ENCODE measurements at regions not wholly inside any gene's neighbourhood (a gene's known extent, or its start where the extent isn't known, plus 50 kb on each side); places are given as distances from the start of the nearest gene placed in this dataset.

DNA sequence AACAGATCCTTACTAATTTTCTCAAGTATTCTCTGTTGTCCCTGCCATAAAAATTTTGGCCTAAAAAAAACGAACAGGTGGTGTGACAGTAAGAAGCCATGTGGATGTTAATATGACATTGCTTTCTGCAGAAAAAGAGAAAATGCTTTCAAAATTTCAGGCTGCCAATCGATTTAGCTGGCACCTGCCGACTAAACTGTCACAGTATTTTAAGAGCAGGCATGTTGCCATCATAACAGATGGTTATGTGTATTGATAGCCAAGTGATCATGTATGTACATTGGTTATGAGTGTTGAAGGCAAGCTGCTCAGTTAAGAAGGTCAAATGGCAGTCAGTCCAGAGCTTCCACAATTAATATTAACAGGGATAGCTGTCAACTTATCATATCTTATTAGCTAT, 1017.0 kb downstream of the MRPL39 start:
- no peak overlapping the region for H3K56ac ChIP-seq (ENCODE audit: low read length)
- H2BK5ac ChIP-seq (ENCODE audit: low read length): no peak overlapping the region
- H3K4me1 ChIP-seq (ENCODE audit: control insufficient read depth, low read depth, low read length): no peaks in the 10 kb centered on the region
- H2BK15ac ChIP-seq (replicated peaks; ENCODE audit: low read depth): no peak overlapping the region
- H3K27ac ChIP-seq (ENCODE audit: low read depth, low read length): no peak overlapping the region
- no peaks in the 10 kb centered on the region for H3K36me3 ChIP-seq (ENCODE audit: control insufficient read depth, insufficient read depth, low read length)
- no peaks in the 10 kb centered on the region for H3K79me2 ChIP-seq (ENCODE audit: control insufficient read depth, insufficient read depth, low read length)
- H2AK5ac ChIP-seq (ENCODE audit: low read length): no peak overlapping the region
- H3K79me1 ChIP-seq (ENCODE audit: low read length): no peaks in the 10 kb centered on the region
- no peak overlapping the region for H3K23ac ChIP-seq (ENCODE audit: low read length)
- H2BK120ac ChIP-seq (ENCODE audit: low read depth, low read length): no peak overlapping the region
- no peak for DNase-seq
- H4K8ac ChIP-seq (ENCODE audit: low read depth, low read length): no peak overlapping the region
- no peak overlapping the region for H4K5ac ChIP-seq (ENCODE audit: low read length)
- no peak overlapping the region for H3K9ac ChIP-seq (ENCODE audit: low read length)
- WGBS (ENCODE audit: extremely low coverage, insufficient coverage, low lambda C conversion rate): no CpG with 5 or more reads among the region's 3 CpGs
- H3K27me3 ChIP-seq (ENCODE audit: insufficient read depth, low read length, poor library complexity): no peaks in the 10 kb centered on the region
- no peak overlapping the region for H3K18ac ChIP-seq (ENCODE audit: low read length)
- no peak overlapping the region for H3K4me2 ChIP-seq (ENCODE audit: low read length)
- no peak overlapping the region for H3K4me3 ChIP-seq (ENCODE audit: low read length)
- no peak overlapping the region for H3K4ac ChIP-seq (ENCODE audit: low read depth, low read length)

DNA sequence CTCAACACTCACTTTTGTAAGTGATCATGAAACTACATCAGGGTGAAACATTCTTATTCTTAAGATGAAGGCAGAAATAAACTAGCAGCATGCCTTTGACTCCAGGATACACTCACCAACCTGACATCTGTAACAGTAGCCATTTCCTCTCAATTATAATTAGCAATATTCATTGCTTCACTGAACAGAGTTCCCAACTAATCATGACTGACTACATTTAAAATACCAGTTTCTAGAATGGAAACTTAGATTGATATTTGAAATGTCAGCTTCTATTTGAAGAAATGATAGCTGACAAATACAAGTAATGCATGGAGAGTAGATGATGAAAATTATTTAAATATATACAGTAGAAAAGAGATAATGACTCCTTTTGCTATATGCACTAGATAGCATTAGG, 1023.8 kb downstream of the MRPL39 start:
- H4K8ac ChIP-seq (ENCODE audit: low read depth, low read length): no peak overlapping the region
- DNase-seq: no peak
- H3K27me3 ChIP-seq (ENCODE audit: insufficient read depth, low read length, poor library complexity): no peaks in the 10 kb centered on the region
- H2AK5ac ChIP-seq (ENCODE audit: low read length): no peak overlapping the region
- no peak overlapping the region for H3K23ac ChIP-seq (ENCODE audit: low read length)
- no peak overlapping the region for H3K27ac ChIP-seq (ENCODE audit: low read depth, low read length)
- no peaks in the 10 kb centered on the region for H3K4me1 ChIP-seq (ENCODE audit: control insufficient read depth, low read depth, low read length)
- H3K79me2 ChIP-seq (ENCODE audit: control insufficient read depth, insufficient read depth, low read length): no peaks in the 10 kb centered on the region
- H3K4me2 ChIP-seq (ENCODE audit: low read length): no peak overlapping the region
- no peak overlapping the region for H4K5ac ChIP-seq (ENCODE audit: low read length)
- no peak overlapping the region for H3K9ac ChIP-seq (ENCODE audit: low read length)
- H3K56ac ChIP-seq (ENCODE audit: low read length): no peak overlapping the region
- no peak overlapping the region for H3K18ac ChIP-seq (ENCODE audit: low read length)
- no peak overlapping the region for H3K4me3 ChIP-seq (ENCODE audit: low read length)
- no peak overlapping the region for H2BK120ac ChIP-seq (ENCODE audit: low read depth, low read length)
- no peak overlapping the region for H2BK5ac ChIP-seq (ENCODE audit: low read length)
- H3K36me3 ChIP-seq (ENCODE audit: control insufficient read depth, insufficient read depth, low read length): no peaks in the 10 kb centered on the region
- H2BK15ac ChIP-seq (replicated peaks; ENCODE audit: low read depth): no peak overlapping the region
- no peak overlapping the region for H3K4ac ChIP-seq (ENCODE audit: low read depth, low read length)
- no peaks in the 10 kb centered on the region for H3K79me1 ChIP-seq (ENCODE audit: low read length)

DNA sequence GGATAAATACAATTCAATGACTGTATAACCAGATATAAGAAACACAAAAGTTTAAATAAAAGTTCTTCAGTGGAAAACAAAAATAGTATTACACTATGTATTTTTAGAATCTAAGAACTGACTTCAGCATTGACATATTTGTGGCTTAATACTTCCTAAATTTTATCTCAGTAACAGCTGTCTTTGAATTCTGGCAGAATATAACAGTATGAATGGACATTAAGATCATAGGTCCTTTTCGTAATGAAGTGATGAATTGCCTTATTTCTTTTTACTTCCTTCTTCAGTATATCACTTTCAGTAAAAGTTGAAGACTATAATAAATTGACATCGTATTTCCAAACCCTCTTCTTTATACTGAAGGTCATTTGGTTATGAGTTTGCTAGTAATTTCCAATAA, 1030.0 kb downstream of the MRPL39 start:
- Histone ChIP-seq H4K8ac (ENCODE audit: low read depth, low read length) (no peak overlapping the region), H3K36me3 (ENCODE audit: control insufficient read depth, insufficient read depth, low read length) (no peaks in the 10 kb centered on the region), H2BK5ac (ENCODE audit: low read length) (no peak overlapping the region), H3K56ac (ENCODE audit: low read length) (no peak overlapping the region), H3K4me3 (ENCODE audit: low read length) (no peak overlapping the region), H4K5ac (ENCODE audit: low read length) (no peak overlapping the region), H2BK120ac (ENCODE audit: low read depth, low read length) (no peak overlapping the region), H3K27ac (ENCODE audit: low read depth, low read length) (no peak overlapping the region), H3K23ac (ENCODE audit: low read length) (no peak overlapping the region), H3K4me2 (ENCODE audit: low read length) (no peak overlapping the region), H3K4me1 (ENCODE audit: control insufficient read depth, low read depth, low read length) (no peaks in the 10 kb centered on the region), H3K9ac (ENCODE audit: low read length) (no peak overlapping the region), H3K4ac (ENCODE audit: low read depth, low read length) (no peak overlapping the region), H3K79me2 (ENCODE audit: control insufficient read depth, insufficient read depth, low read length) (no peaks in the 10 kb centered on the region), H3K79me1 (ENCODE audit: low read length) (no peaks in the 10 kb centered on the region), H3K18ac (ENCODE audit: low read length) (no peak overlapping the region), H2BK15ac (replicated peaks; ENCODE audit: low read depth) (no peak overlapping the region), H3K27me3 (ENCODE audit: insufficient read depth, low read length, poor library complexity) (no peaks in the 10 kb centered on the region), H2AK5ac (ENCODE audit: low read length) (no peak overlapping the region)
- DNase-seq: no peak
- WGBS (ENCODE audit: extremely low coverage, insufficient coverage, low lambda C conversion rate): no CpG with 5 or more reads among the region's 2 CpGs

DNA sequence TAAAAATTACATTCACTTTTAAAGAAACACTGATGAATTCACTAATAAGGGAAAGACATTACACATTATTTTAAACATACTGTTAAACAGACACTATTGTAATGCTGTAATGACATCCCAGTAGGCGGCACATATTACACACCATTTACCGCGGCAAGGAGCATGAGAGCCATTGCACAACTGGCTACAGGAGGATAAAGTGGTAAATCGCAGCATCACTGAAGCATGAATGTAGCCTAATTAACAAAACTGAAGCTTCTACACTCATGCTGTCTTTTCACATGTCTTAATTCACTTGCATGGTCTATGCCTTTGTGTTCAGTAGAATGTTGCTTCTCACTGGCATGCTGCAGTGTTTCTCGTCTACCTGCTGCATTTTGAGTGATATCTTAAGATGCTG, 1046.0 kb downstream of the MRPL39 start:
- no CpG with 5 or more reads among the region's 5 CpGs for WGBS (ENCODE audit: extremely low coverage, insufficient coverage, low lambda C conversion rate)
- H3K4me2 ChIP-seq (ENCODE audit: low read length): no peak overlapping the region
- H3K18ac ChIP-seq (ENCODE audit: low read length): no peak overlapping the region
- H3K4me3 ChIP-seq (ENCODE audit: low read length): no peak overlapping the region
- H3K9ac ChIP-seq (ENCODE audit: low read length): no peak overlapping the region
- H3K79me2 ChIP-seq (ENCODE audit: control insufficient read depth, insufficient read depth, low read length): no peaks in the 10 kb centered on the region
- no peak for DNase-seq
- H3K23ac ChIP-seq (ENCODE audit: low read length): no peak overlapping the region
- no peak overlapping the region for H4K8ac ChIP-seq (ENCODE audit: low read depth, low read length)
- H3K4ac ChIP-seq (ENCODE audit: low read depth, low read length): no peak overlapping the region
- no peak overlapping the region for H3K27ac ChIP-seq (ENCODE audit: low read depth, low read length)
- no peak overlapping the region for H2BK5ac ChIP-seq (ENCODE audit: low read length)
- no peaks in the 10 kb centered on the region for H3K27me3 ChIP-seq (ENCODE audit: insufficient read depth, low read length, poor library complexity)
- H3K56ac ChIP-seq (ENCODE audit: low read length): no peak overlapping the region
- H3K79me1 ChIP-seq (ENCODE audit: low read length): no peaks in the 10 kb centered on the region
- H3K36me3 ChIP-seq (ENCODE audit: control insufficient read depth, insufficient read depth, low read length): peaks cover 1% of the 10 kb centered on the region
- no peak overlapping the region for H2BK120ac ChIP-seq (ENCODE audit: low read depth, low read length)
- no peak overlapping the region for H2BK15ac ChIP-seq (replicated peaks; ENCODE audit: low read depth)
- no peak overlapping the region for H2AK5ac ChIP-seq (ENCODE audit: low read length)
- no peak overlapping the region for H4K5ac ChIP-seq (ENCODE audit: low read length)
- H3K4me1 ChIP-seq (ENCODE audit: control insufficient read depth, low read depth, low read length): no peaks in the 10 kb centered on the region

- H4K8ac ChIP-seq (ENCODE audit: low read depth, low read length): no peak overlapping the region
- no peaks in the 10 kb centered on the region for H3K36me3 ChIP-seq (ENCODE audit: control insufficient read depth, insufficient read depth, low read length)
- no peak overlapping the region for H3K4me2 ChIP-seq (ENCODE audit: low read length)
- no peak overlapping the region for H3K9ac ChIP-seq (ENCODE audit: low read length)
- no peak overlapping the region for H4K5ac ChIP-seq (ENCODE audit: low read length)
- no peaks in the 10 kb centered on the region for H3K79me2 ChIP-seq (ENCODE audit: control insufficient read depth, insufficient read depth, low read length)
- no peak overlapping the region for H3K23ac ChIP-seq (ENCODE audit: low read length)
- no peak overlapping the region for H2BK120ac ChIP-seq (ENCODE audit: low read depth, low read length)
- H2BK5ac ChIP-seq (ENCODE audit: low read length): no peak overlapping the region
- no peaks in the 10 kb centered on the region for H3K27me3 ChIP-seq (ENCODE audit: insufficient read depth, low read length, poor library complexity)
- no CpG with 5 or more reads among the region's 3 CpGs for WGBS (ENCODE audit: extremely low coverage, insufficient coverage, low lambda C conversion rate)
- H3K79me1 ChIP-seq (ENCODE audit: low read length): no peaks in the 10 kb centered on the region
- no peak overlapping the region for H3K4me3 ChIP-seq (ENCODE audit: low read length)
- H3K4me1 ChIP-seq (ENCODE audit: control insufficient read depth, low read depth, low read length): no peaks in the 10 kb centered on the region
- H3K18ac ChIP-seq (ENCODE audit: low read length): no peak overlapping the region
- no peak overlapping the region for H2BK15ac ChIP-seq (replicated peaks; ENCODE audit: low read depth)
- H3K56ac ChIP-seq (ENCODE audit: low read length): no peak overlapping the region
- no peak overlapping the region for H2AK5ac ChIP-seq (ENCODE audit: low read length)
- DNase-seq: no peak
- H3K27ac ChIP-seq (ENCODE audit: low read depth, low read length): no peak overlapping the region
- no peak overlapping the region for H3K4ac ChIP-seq (ENCODE audit: low read depth, low read length)
These were observed 1054.8 kb downstream of the MRPL39 start for GRCh38 chr21:24552491-24552890.

GRCh38 chr21:24545807-24546361, 1061.4 kb downstream of the MRPL39 start:
- Histone ChIP-seq H3K56ac (ENCODE audit: low read length) (no peak overlapping the region), H3K79me1 (ENCODE audit: low read length) (no peaks in the 10 kb centered on the region), H4K5ac (ENCODE audit: low read length) (no peak overlapping the region), H3K18ac (ENCODE audit: low read length) (no peak overlapping the region), H3K4me3 (ENCODE audit: low read length) (no peak overlapping the region), H3K79me2 (ENCODE audit: control insufficient read depth, insufficient read depth, low read length) (no peaks in the 10 kb centered on the region), H3K23ac (ENCODE audit: low read length) (no peak overlapping the region), H2BK120ac (ENCODE audit: low read depth, low read length) (no peak overlapping the region), H2AK5ac (ENCODE audit: low read length) (no peak overlapping the region), H3K36me3 (ENCODE audit: control insufficient read depth, insufficient read depth, low read length) (no peaks in the 10 kb centered on the region), H3K9ac (ENCODE audit: low read length) (no peak overlapping the region), H2BK5ac (ENCODE audit: low read length) (no peak overlapping the region), H3K4me2 (ENCODE audit: low read length) (no peak overlapping the region), H3K4ac (ENCODE audit: low read depth, low read length) (no peak overlapping the region), H3K27me3 (ENCODE audit: insufficient read depth, low read length, poor library complexity) (no peaks in the 10 kb centered on the region), H2BK15ac (replicated peaks; ENCODE audit: low read depth) (no peak overlapping the region), H4K8ac (ENCODE audit: low read depth, low read length) (no peak overlapping the region), H3K27ac (ENCODE audit: low read depth, low read length) (no peak overlapping the region), H3K4me1 (ENCODE audit: control insufficient read depth, low read depth, low read length) (no peaks in the 10 kb centered on the region)
- no peak for DNase-seq
- WGBS (ENCODE audit: extremely low coverage, insufficient coverage, low lambda C conversion rate): no CpG with 5 or more reads among the region's 4 CpGs
